Fibroblast of the conjunctiva (primary cell): ENCODE measurements at regions not wholly inside any gene's neighbourhood (a gene's known extent, or its start where the extent isn't known, plus 50 kb on each side); places are given as distances from the start of the nearest gene placed in this dataset.

Experiments
- DNase-seq: peaks from one replicate; pipeline ENCODE4 v3.0.0-alpha.2; 2010; ENCODE audit warnings: low read depth

GRCh38 chr2:152870239-152870638, 151.8 kb downstream of the ARL6IP6 start:
- no peak for DNase-seq

- DNase-seq, result no peak
Measured at GRCh38 chr2:152867397-152867796, 149.0 kb downstream of the ARL6IP6 start.

- no peak for DNase-seq
Measured at GRCh38 chr2:152864601-152865149, 146.3 kb downstream of the ARL6IP6 start.

- DNase-seq, result no peak
Measured at GRCh38 chr2:152863826-152864225, 145.4 kb downstream of the ARL6IP6 start.

DNA sequence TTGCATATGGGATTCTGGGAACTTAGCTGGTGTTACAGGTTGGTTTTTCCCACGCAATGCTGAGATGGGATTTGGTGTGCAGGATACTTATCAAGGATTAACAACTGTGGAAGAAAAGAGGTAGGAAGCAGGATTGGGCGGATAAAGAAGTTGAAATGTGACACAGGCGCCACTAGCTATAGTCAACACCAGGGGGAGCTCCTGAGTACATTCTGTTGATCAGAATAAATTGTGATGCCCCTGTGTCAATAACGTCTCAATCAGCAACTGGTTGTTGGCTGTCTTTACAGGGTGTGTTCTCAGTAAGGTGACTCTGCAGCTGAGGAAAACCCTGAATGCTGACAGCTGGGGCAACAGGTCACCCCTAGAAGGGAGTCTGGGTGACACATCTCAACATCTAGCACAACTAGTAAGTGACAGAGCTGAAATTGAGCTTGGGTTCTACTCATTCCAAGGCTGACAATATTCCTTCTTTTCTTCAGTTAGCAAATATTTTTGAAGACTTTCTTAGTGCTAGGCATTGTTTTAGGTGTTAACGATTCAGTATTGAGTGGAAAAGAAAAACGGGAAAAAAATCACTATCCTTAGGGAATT, 143.0 kb downstream of the ARL6IP6 start:
- no peak for DNase-seq

GRCh38 chr2:152858594-152859265, 140.3 kb downstream of the ARL6IP6 start:
- no peak for DNase-seq

GRCh38 chr2:152846697-152847470, 128.5 kb downstream of the ARL6IP6 start:
- no peak for DNase-seq

GRCh38 chr2:152835674-152836073, 117.3 kb downstream of the ARL6IP6 start:
- no peak for DNase-seq

- DNase-seq, result no peak
Measured at GRCh38 chr2:152827944-152828343, 109.5 kb downstream of the ARL6IP6 start.

DNA sequence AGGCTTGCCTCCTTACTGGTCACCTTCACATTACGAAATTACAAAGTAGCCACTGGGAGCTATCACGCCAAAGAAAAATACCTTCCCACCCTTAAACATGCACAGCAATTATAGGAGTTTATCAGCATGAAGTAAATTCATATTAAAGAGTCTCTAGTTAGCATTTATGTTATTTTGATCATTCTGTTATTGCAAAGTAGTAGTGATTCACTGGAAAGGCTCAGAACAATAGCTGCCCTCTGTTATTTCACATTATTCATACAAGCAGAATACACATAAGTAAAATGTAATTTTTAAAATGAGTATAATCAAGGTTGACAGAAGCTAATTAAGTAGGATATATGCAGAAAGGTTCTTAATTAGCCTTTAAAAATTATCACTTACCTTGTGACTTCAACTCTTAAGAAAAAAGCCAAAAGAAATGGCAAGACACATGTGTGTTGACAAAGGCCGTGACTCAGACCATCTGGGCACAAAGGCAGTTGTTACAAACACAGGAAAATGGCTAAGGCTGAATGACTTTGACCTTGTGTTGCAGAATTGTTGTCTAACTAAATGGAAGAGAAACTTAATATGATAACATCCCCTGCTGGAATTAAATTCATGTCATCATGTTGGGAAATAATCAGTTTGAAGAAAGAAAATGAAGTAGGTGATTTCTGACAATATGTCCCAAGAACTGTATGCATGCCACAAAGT, 108.3 kb downstream of the ARL6IP6 start:
- DNase-seq, result no peak

DNA sequence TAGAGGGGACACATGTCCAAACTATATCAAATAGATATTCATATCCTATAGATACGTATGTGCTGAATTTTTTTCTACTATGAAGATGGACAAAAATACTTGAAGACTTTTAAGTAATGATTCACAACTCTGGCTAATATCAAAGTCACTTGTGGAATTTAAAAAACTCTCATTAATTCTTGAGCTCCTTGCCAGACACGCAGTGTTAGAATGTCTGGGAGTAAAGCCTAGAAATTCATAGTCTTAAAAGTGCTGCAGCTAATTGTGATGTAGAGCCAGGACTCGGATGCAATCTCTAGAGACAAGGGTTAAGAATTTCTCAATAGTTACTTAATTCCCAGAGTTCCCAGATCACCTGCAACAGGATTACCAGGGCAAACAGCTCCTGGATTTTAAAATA, 107.4 kb downstream of the ARL6IP6 start:
- no peak for DNase-seq

- DNase-seq, result no peak
Measured at GRCh38 chr2:152823905-152824304, 105.5 kb downstream of the ARL6IP6 start.

DNA sequence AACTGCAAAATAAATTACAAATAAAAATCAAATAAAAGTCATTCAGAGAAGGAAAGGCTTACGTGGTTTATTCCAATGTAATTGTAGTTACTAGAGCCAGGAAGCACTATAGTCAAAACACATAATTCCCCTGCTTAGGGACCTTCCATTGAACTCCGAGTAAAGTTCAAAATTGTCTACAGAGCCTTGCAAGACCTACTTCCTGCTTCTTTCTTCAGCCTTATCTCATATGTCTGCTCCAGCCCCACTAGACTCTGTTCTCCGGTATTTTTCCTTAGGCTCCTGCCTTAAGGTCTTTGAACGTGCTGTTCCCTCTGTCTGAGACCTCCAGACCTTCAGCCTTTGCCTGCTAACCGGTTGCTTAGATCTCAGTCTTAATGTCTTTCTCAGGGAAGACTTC, 104.3 kb downstream of the ARL6IP6 start:
- DNase-seq, result no peak

DNA sequence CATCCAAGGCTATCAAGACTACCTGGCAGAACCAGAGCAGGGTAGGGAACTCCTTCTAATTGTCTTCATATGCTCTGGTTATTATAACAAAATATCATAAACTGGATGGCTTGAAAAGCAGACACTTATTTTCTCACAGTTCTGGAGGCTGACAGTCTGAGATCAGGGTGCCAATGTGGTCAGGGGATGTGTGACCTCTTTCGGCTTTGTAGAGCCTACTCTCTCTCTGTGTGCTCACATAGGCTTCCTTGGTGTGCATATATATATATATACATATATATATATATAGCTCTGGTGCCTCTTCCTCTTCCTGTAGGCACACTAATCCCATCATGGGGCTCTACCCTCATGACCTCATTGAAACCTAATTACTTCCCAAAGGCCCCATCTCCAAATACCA, 101.6 kb downstream of the ARL6IP6 start:
- DNase-seq, result no peak

GRCh38 chr2:152815634-152816257, 97.3 kb downstream of the ARL6IP6 start:
- DNase-seq, result no peak

- DNase-seq, result no peak
Measured at GRCh38 chr2:152814475-152815030, 96.1 kb downstream of the ARL6IP6 start.

DNA sequence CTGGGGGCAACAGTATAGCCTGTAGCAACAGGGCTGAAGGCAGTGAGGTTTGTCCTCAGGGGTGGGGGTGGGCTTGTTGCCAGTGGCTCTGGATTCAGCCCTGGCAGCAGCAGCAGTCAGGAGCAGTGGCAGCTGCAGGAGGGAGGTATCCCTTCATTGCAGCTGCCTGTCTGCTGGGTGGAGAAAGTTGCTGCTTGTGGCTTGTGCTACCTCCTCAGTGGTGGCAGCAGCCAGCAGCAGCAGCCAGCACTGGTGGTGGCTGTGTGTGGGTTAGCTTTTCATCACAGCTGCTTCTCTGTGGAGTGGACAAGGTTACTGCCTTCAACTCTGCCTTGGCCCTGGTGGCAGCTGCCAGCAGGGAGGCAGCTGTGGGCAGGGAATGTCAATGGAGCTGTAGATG, 94.9 kb downstream of the ARL6IP6 start:
- no peak for DNase-seq
